ENCODE measurements at regions not wholly inside any gene's neighbourhood (a gene's known extent, or its start where the extent isn't known, plus 50 kb on each side); places are given as distances from the start of the nearest gene placed in this dataset. TPM values are rescaled to one million over a fixed set of nuclear protein-coding genes. Genes with fewer than 3 reads are reported as not detected.
"Not testable (repeated sequence)": the region's sequence is repeated elsewhere in the genome, so short reads cannot be mapped to it uniquely, and the experiment has no call there.

- not testable (repeated sequence) for H3K4me3 ChIP-seq (ENCODE audit: low read depth, low read length)
- peak; percentile 68 for DNase-seq (ENCODE audit: low read depth)
- TF ChIP-seq, protein P1, sequence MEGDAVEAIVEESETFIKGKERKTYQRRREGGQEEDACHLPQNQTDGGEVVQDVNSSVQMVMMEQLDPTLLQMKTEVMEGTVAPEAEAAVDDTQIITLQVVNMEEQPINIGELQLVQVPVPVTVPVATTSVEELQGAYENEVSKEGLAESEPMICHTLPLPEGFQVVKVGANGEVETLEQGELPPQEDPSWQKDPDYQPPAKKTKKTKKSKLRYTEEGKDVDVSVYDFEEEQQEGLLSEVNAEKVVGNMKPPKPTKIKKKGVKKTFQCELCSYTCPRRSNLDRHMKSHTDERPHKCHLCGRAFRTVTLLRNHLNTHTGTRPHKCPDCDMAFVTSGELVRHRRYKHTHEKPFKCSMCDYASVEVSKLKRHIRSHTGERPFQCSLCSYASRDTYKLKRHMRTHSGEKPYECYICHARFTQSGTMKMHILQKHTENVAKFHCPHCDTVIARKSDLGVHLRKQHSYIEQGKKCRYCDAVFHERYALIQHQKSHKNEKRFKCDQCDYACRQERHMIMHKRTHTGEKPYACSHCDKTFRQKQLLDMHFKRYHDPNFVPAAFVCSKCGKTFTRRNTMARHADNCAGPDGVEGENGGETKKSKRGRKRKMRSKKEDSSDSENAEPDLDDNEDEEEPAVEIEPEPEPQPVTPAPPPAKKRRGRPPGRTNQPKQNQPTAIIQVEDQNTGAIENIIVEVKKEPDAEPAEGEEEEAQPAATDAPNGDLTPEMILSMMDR (IDR thresholded peaks at IDR 0.05; ENCODE audit: insufficient read depth, low read length): peak; percentile 30
Measured at GRCh38 chr2:87683451-87683850, 64.4 kb upstream of the PLGLB2 start.

- DNase-seq (ENCODE audit: low read depth); H3K4me3 ChIP-seq (ENCODE audit: low read depth, low read length): not testable (repeated sequence)
Measured at GRCh38 chr2:87683961-87684360, 63.9 kb upstream of the PLGLB2 start.

- DNase-seq (ENCODE audit: low read depth); H3K4me3 ChIP-seq (ENCODE audit: low read depth, low read length): not testable (repeated sequence)
Measured at GRCh38 chr2:87685558-87685957, 62.3 kb upstream of the PLGLB2 start.

DNA sequence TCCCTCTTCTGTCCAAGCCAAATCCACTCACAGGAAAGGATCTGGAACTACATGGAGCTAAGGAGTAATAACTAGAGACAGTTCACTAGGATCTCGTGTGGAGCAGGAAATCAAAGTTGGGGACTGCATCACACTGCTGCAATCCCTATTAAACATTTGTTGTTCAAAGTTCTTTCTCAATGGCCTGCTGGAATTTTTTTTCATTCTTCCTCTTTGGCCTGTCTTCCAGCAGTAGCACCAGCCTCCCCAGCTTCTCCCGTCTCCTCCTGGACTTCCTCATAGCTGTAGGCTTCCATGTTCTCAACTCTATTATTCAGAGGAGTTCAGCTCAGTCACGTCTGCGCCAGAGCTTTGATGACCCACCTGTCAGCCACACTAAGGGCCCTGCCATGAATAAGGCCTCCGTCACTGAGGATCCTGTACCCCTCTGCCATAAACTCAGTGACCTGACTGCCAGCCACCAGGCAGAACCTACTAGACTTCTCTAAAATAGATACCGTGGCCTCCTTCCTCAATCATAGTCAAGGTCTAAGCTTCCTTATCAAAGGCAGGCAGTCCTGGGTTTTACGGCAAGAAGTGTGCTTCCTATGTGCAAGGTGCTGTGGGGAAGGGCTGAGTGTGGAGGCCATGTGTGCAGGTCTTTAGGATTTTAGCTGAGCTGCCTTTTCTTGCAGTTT lies 60.9 kb upstream of the PLGLB2 start:
- not testable (repeated sequence) for H3K4me3 ChIP-seq (ENCODE audit: low read depth, low read length); DNase-seq (ENCODE audit: low read depth)

- DNase-seq (ENCODE audit: low read depth); H3K4me3 ChIP-seq (ENCODE audit: low read depth, low read length): not testable (repeated sequence)
Measured at GRCh38 chr2:87687550-87688270, 60.2 kb upstream of the PLGLB2 start.

DNA sequence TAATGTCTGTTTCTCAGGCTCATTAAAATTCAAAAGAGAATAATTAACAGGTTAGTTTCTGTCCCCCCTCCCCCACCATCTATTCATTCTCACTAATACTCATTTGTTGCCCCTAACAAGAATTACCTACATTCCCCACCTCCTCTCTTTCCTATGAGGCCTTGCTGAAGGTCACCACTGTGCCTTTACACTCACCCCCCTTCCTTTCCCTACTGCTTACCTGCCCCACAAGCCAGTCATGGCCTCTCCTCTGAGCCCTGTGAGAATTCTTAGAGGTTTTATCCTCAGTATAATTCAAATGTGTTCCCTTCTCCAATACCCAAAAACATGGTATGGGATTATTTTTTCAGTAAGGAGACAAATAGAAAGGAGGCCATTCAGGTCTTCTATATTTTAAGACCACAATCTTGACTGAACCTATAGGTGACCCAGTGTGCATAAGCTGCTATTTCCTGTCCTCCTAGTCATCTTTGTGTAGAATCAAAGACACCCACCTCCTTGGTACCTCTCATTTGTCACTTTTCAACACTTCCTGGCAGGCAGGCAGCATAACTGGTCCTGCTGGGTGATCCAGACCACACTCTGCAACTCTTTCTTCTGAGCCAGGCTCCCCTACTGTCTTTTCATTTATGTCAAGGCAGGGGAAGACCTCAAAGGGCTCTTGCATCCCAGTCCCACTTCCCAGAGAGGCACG lies 55.8 kb upstream of the PLGLB2 start:
- H3K4me3 ChIP-seq (ENCODE audit: low read depth, low read length); DNase-seq (ENCODE audit: low read depth): not testable (repeated sequence)

GRCh38 chr2:87692914-87693313 lies 55.0 kb upstream of the PLGLB2 start:
- DNase-seq (ENCODE audit: low read depth): peak; percentile 2
- H3K4me3 ChIP-seq (ENCODE audit: low read depth, low read length): not testable (repeated sequence)

DNA sequence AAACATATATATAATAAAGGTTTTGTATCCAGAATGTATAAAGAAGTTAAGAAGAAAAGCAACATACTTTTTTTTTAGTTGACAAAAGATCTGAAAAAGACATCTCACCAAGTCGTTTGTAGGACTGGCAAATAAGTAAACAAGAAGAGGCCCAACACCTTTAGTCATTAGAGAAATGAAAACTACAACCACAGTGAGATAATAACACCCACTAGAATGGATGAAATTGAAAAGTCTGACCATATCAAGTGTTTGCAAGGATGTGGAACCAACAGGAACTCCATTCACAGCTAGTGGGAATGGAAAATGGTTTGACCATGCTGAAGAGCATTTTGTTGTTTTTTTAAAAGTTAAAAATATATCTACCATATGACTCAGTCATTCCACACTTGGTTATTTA lies 54.0 kb upstream of the PLGLB2 start:
- not testable (repeated sequence) for H3K4me3 ChIP-seq (ENCODE audit: low read depth, low read length); DNase-seq (ENCODE audit: low read depth)

GRCh38 chr2:87695596-87696323 lies 52.1 kb upstream of the PLGLB2 start:
- H3K4me3 ChIP-seq (ENCODE audit: low read depth, low read length): not testable (repeated sequence)
- peak; percentile 0 for DNase-seq (ENCODE audit: low read depth)

Small RNA genes in the stretch of these regions (small RNA-seq; reads per million reads assigned to genes)
- not detected for gene MIR4771-1

Data from fibroblast of the aortic adventitia (primary cell).